ENCODE measurements at regions not wholly inside any gene's neighbourhood (a gene's known extent, or its start where the extent isn't known, plus 50 kb on each side); places are given as distances from the start of the nearest gene placed in this dataset.

- H3K36me3 Mint-ChIP-seq (ENCODE audit: unreplicated experiment), result no peaks in the 10 kb centered on the region
- H3K4me1 Mint-ChIP-seq (ENCODE audit: unreplicated experiment), result no peaks in the 10 kb centered on the region
- DNase-seq (ENCODE audit: extremely low spot score, unreplicated experiment), result no peak
- no peak overlapping the region for H3K4me3 Mint-ChIP-seq (ENCODE audit: unreplicated experiment)
- no peak overlapping the region for H3K27ac Mint-ChIP-seq (ENCODE audit: unreplicated experiment)
- H3K9me3 Mint-ChIP-seq (ENCODE audit: unreplicated experiment), result peaks cover 11% of the 10 kb centered on the region
- no peaks in the 10 kb centered on the region for H3K27me3 Mint-ChIP-seq (ENCODE audit: unreplicated experiment)
- TF ChIP-seq CTCF (IDR thresholded peaks at IDR 0.05), result no peak
These were observed 425.5 kb downstream of the CBLN4 start for GRCh38 chr20:55579802-55580201.

GRCh38 chr20:55576981-55577380 lies 428.3 kb downstream of the CBLN4 start:
- no peak for TF ChIP-seq CTCF (IDR thresholded peaks at IDR 0.05)
- no peaks in the 10 kb centered on the region for H3K27me3 Mint-ChIP-seq (ENCODE audit: unreplicated experiment)
- peaks cover 4% of the 10 kb centered on the region for H3K9me3 Mint-ChIP-seq (ENCODE audit: unreplicated experiment)

GRCh38 chr20:55569084-55569483 lies 436.2 kb downstream of the CBLN4 start:
- DNase-seq (ENCODE audit: extremely low spot score, unreplicated experiment), result no peak
- TF ChIP-seq CTCF (IDR thresholded peaks at IDR 0.05), result no peak
- H3K27me3 Mint-ChIP-seq (ENCODE audit: unreplicated experiment), result no peaks in the 10 kb centered on the region
- H3K27ac Mint-ChIP-seq (ENCODE audit: unreplicated experiment), result no peak overlapping the region
- no peak overlapping the region for H3K4me3 Mint-ChIP-seq (ENCODE audit: unreplicated experiment)
- peaks cover 42% of the 10 kb centered on the region for H3K9me3 Mint-ChIP-seq (ENCODE audit: unreplicated experiment)
- H3K4me1 Mint-ChIP-seq (ENCODE audit: unreplicated experiment), result no peaks in the 10 kb centered on the region
- H3K36me3 Mint-ChIP-seq (ENCODE audit: unreplicated experiment), result no peaks in the 10 kb centered on the region

More at GRCh38 chr20:55576981-55577380, 428.3 kb downstream of the CBLN4 start:
- Mint-ChIP-seq H3K4me3 (ENCODE audit: unreplicated experiment) (no peak overlapping the region), H3K27ac (ENCODE audit: unreplicated experiment) (no peak overlapping the region), H3K4me1 (ENCODE audit: unreplicated experiment) (no peaks in the 10 kb centered on the region), H3K36me3 (ENCODE audit: unreplicated experiment) (no peaks in the 10 kb centered on the region)
- DNase-seq (ENCODE audit: extremely low spot score, unreplicated experiment), result no peak

- no peaks in the 10 kb centered on the region for H3K27me3 Mint-ChIP-seq (ENCODE audit: unreplicated experiment)
- peaks cover 55% of the 10 kb centered on the region for H3K9me3 Mint-ChIP-seq (ENCODE audit: unreplicated experiment)
- no peak overlapping the region for H3K4me3 Mint-ChIP-seq (ENCODE audit: unreplicated experiment)
- no peaks in the 10 kb centered on the region for H3K36me3 Mint-ChIP-seq (ENCODE audit: unreplicated experiment)
- no peak for DNase-seq (ENCODE audit: extremely low spot score, unreplicated experiment)
- H3K4me1 Mint-ChIP-seq (ENCODE audit: unreplicated experiment), result no peaks in the 10 kb centered on the region
- no peak overlapping the region for H3K27ac Mint-ChIP-seq (ENCODE audit: unreplicated experiment)
- no peak for TF ChIP-seq CTCF (IDR thresholded peaks at IDR 0.05)
These were observed 437.5 kb downstream of the CBLN4 start for GRCh38 chr20:55567826-55568225.

- Mint-ChIP-seq H3K9me3 (ENCODE audit: unreplicated experiment) (peaks cover 53% of the 10 kb centered on the region), H3K4me3 (ENCODE audit: unreplicated experiment) (no peak overlapping the region), H3K27ac (ENCODE audit: unreplicated experiment) (no peak overlapping the region), H3K36me3 (ENCODE audit: unreplicated experiment) (no peaks in the 10 kb centered on the region), H3K27me3 (ENCODE audit: unreplicated experiment) (no peaks in the 10 kb centered on the region), H3K4me1 (ENCODE audit: unreplicated experiment) (no peaks in the 10 kb centered on the region)
- TF ChIP-seq CTCF (IDR thresholded peaks at IDR 0.05), result no peak
- no peak for DNase-seq (ENCODE audit: extremely low spot score, unreplicated experiment)
These were observed 440.1 kb downstream of the CBLN4 start for GRCh38 chr20:55565096-55565773.
